AG04449 (cell line): ENCODE measurements at regions not wholly inside any gene's neighbourhood (a gene's known extent, or its start where the extent isn't known, plus 50 kb on each side); places are given as distances from the start of the nearest gene placed in this dataset.
"Not testable (repeated sequence)": the region's sequence is repeated elsewhere in the genome, so short reads cannot be mapped to it uniquely, and the experiment has no call there.

Source experiments
- CTCF ChIA-PET: fragments of 350-600 bp; formaldehyde crosslinking; extraction: SDS; loops from one replicate; lab custom pipeline; 2021; ENCODE audit warnings: antibody characterized with exemption; lab: Yijun Ruan, JAX
- POLR2A ChIA-PET: fragments of 400-600, 350-600 bp; formaldehyde crosslinking; extraction: SDS; loops from one replicate; lab custom pipeline; 2020; ENCODE audit warnings: antibody characterized with exemption, inconsistent platforms; lab: Yijun Ruan, JAX
- DNase-seq: peaks from one replicate; pipeline ENCODE4 v3.0.0-alpha.2; 2010; ENCODE audit warnings: low read depth, low spot score
- H3K4me3 ChIP-seq: 2 replicates; pipeline ENCODE4 v1.5.1; 2011; ENCODE audit warnings: low read depth, mild to moderate bottlenecking, control low read depth, low read length
- CTCF ChIP-seq: IDR thresholded peaks from one replicate; pipeline ENCODE4 v1.5.1; 2011; ENCODE audit warnings: mild to moderate bottlenecking, moderate library complexity, low read length, control low read depth, inconsistent platforms; ENCODE audit not compliant: insufficient read depth; ENCODE audit errors: missing control alignments

GRCh38 chr1:157335056-157335455 lies 196.9 kb upstream of the ETV3 start:
- ChIA-PET CTCF (no interaction called here), POLR2A (no interaction called here)
- H3K4me3 ChIP-seq: no peak overlapping the region
- no peak for TF ChIP-seq CTCF
- no peak for DNase-seq

GRCh38 chr1:157334041-157334440 lies 195.8 kb upstream of the ETV3 start:
- ChIA-PET CTCF (no interaction called here), POLR2A (no interaction called here)
- H3K4me3 ChIP-seq: no peak overlapping the region
- TF ChIP-seq CTCF: no peak
- no peak for DNase-seq

- CTCF ChIA-PET: interaction anchor here (0.9 to 1.3 kb wide), 2 partner anchors 159 to 164 kb away, joined by 3 to 4 read pairs; no protein-coding TSS in a partner anchor
- POLR2A ChIA-PET, H3K4me3 ChIP-seq, DNase-seq: not testable (repeated sequence)
Observed at GRCh38 chr1:157330177-157330576, 192.0 kb upstream of the ETV3 start.

GRCh38 chr1:157328120-157328519 lies 189.9 kb upstream of the ETV3 start:
- POLR2A ChIA-PET, CTCF ChIA-PET, H3K4me3 ChIP-seq, DNase-seq: not testable (repeated sequence)

- TF ChIP-seq CTCF: no peak
- ChIA-PET CTCF (no interaction called here), POLR2A (no interaction called here)
- no peak overlapping the region for H3K4me3 ChIP-seq
- no peak for DNase-seq
Observed at GRCh38 chr1:157326173-157326859, 188.1 kb upstream of the ETV3 start.

GRCh38 chr1:157325220-157325619 lies 187.0 kb upstream of the ETV3 start:
- CTCF ChIA-PET: interaction anchor here (0.6 kb wide), 1 partner anchor 45 kb away, joined by 3 read pairs; no protein-coding TSS in a partner anchor
- no peak overlapping the region for H3K4me3 ChIP-seq
- TF ChIP-seq CTCF: no peak
- POLR2A ChIA-PET: no interaction called here
- no peak for DNase-seq

- H3K4me3 ChIP-seq, DNase-seq, CTCF ChIA-PET, POLR2A ChIA-PET: not testable (repeated sequence)
Observed at GRCh38 chr1:157321972-157322371, 183.8 kb upstream of the ETV3 start.

- ChIA-PET CTCF (no interaction called here), POLR2A (no interaction called here)
- DNase-seq: no peak
- no peak for TF ChIP-seq CTCF
- no peak overlapping the region for H3K4me3 ChIP-seq
Observed at GRCh38 chr1:157319567-157319966, 181.4 kb upstream of the ETV3 start.

GRCh38 chr1:157317229-157317628 lies 179.0 kb upstream of the ETV3 start:
- H3K4me3 ChIP-seq, POLR2A ChIA-PET: not testable (repeated sequence)

More at GRCh38 chr1:157317229-157317628, 179.0 kb upstream of the ETV3 start:
- DNase-seq, CTCF ChIA-PET: not testable (repeated sequence)
